GM19452 (cell line): ENCODE measurements at regions not wholly inside any gene's neighbourhood (a gene's known extent, or its start where the extent isn't known, plus 50 kb on each side); places are given as distances from the start of the nearest gene placed in this dataset.

ENCODE experiments used
- ATAC-seq: cut with Tn5 transposase; IDR thresholded peaks from one replicate; pipeline ENCODE4 v1.9.1; 2021; ENCODE audit not compliant: unreplicated experiment

- ATAC-seq, result no peak
These were observed 318.5 kb downstream of the ALG10 start for GRCh38 chr12:34340534-34341361.

- no peak for ATAC-seq
These were observed 319.1 kb downstream of the ALG10 start for GRCh38 chr12:34341362-34341733.

- no peak for ATAC-seq
These were observed 319.8 kb downstream of the ALG10 start for GRCh38 chr12:34342048-34342447.

- ATAC-seq, result no peak
These were observed 321.0 kb downstream of the ALG10 start for GRCh38 chr12:34343345-34343744.

- no peak for ATAC-seq
These were observed 321.5 kb downstream of the ALG10 start for GRCh38 chr12:34343766-34344165.

- ATAC-seq, result no peak
These were observed 322.7 kb downstream of the ALG10 start for GRCh38 chr12:34344851-34345522.

GRCh38 chr12:34345801-34346200, 323.5 kb downstream of the ALG10 start:
- ATAC-seq, result no peak

- no peak for ATAC-seq
These were observed 324.2 kb downstream of the ALG10 start for GRCh38 chr12:34346372-34347034.

- no peak for ATAC-seq
These were observed 325.1 kb downstream of the ALG10 start for GRCh38 chr12:34347367-34347766.

GRCh38 chr12:34348064-34348463, 325.8 kb downstream of the ALG10 start:
- ATAC-seq, result no peak

- no peak for ATAC-seq
These were observed 326.8 kb downstream of the ALG10 start for GRCh38 chr12:34348836-34349672.

GRCh38 chr12:34349673-34349961, 327.3 kb downstream of the ALG10 start:
- ATAC-seq, result no peak

GRCh38 chr12:34350092-34351041, 328.1 kb downstream of the ALG10 start:
- ATAC-seq, result no peak

GRCh38 chr12:34352098-34352497, 329.8 kb downstream of the ALG10 start:
- no peak for ATAC-seq

- no peak for ATAC-seq
These were observed 332.2 kb downstream of the ALG10 start for GRCh38 chr12:34354239-34355200.

GRCh38 chr12:34356233-34356987, 334.1 kb downstream of the ALG10 start:
- ATAC-seq, result no peak

GRCh38 chr12:34357791-34358190, 335.5 kb downstream of the ALG10 start:
- ATAC-seq, result no peak

GRCh38 chr12:34358198-34358597, 335.9 kb downstream of the ALG10 start:
- no peak for ATAC-seq
